Neural progenitor cell (in vitro differentiated cells): ENCODE measurements at regions not wholly inside any gene's neighbourhood (a gene's known extent, or its start where the extent isn't known, plus 50 kb on each side); places are given as distances from the start of the nearest gene placed in this dataset.

Experiments
- DNase-seq: peaks from one replicate; pipeline ENCODE4 v3.0.0-alpha.2; 2016; ENCODE audit warnings: low spot score
- H2AFZ ChIP-seq: fragments of 200-600 bp; sonication (generic); replicated peaks from 2 replicates; pipeline ENCODE4 v1.6.1; 2016; ENCODE audit warnings: antibody characterized with exemption
- H3F3A ChIP-seq: fragments of 200-600 bp; sonication (generic); 2 replicates; pipeline ENCODE4 v1.6.1; 2016; ENCODE audit warnings: antibody characterized with exemption, low read depth
- H3K27ac ChIP-seq: fragments of 200-600 bp; sonication (generic); 2 replicates; pipeline ENCODE4 v1.5.1; 2016; ENCODE audit warnings: mild to moderate bottlenecking
- H3K27me3 ChIP-seq: fragments of 200-600 bp; sonication (generic); 2 replicates; pipeline ENCODE4 v1.6.1; 2016; ENCODE audit warnings: mild to moderate bottlenecking, moderate library complexity
- H3K36me3 ChIP-seq: fragments of 200-600 bp; sonication (generic); 2 replicates; pipeline ENCODE4 v1.5.1; 2016
- H3K4me1 ChIP-seq: fragments of 200-600 bp; sonication (generic); 2 replicates; pipeline ENCODE4 v1.6.1; 2016; ENCODE audit warnings: mixed run types
- H3K4me2 ChIP-seq: fragments of 200-600 bp; sonication (generic); 2 replicates; pipeline ENCODE4 v1.6.1; 2016
- H3K4me3 ChIP-seq: fragments of 200-600 bp; sonication (generic); 2 replicates; pipeline ENCODE4 v1.5.1; 2016
- H3K79me2 ChIP-seq: fragments of 200-600 bp; sonication (generic); 2 replicates; pipeline ENCODE4 v1.6.1; 2016; ENCODE audit warnings: low read depth
- H3K9ac ChIP-seq: fragments of 200-600 bp; sonication (generic); 2 replicates; pipeline ENCODE4 v1.6.1; 2016
- H3K9me3 ChIP-seq: fragments of 200-600 bp; sonication (generic); 2 replicates; pipeline ENCODE4 v1.5.1; 2016; ENCODE audit warnings: low read depth
- H4K20me1 ChIP-seq: fragments of 200-600 bp; sonication (generic); 2 replicates; pipeline ENCODE4 v1.6.1; 2016; ENCODE audit warnings: low read depth
- H3K27ac Mint-ChIP-seq: 3 replicates; pipeline ENCODE4 v1.8.0; 2021; ENCODE audit warnings: mixed read lengths
- H3K27me3 Mint-ChIP-seq: 2 replicates; pipeline ENCODE4 v1.8.0; 2022; ENCODE audit warnings: low read depth, mild to moderate bottlenecking, inconsistent platforms, moderate library complexity, mixed read lengths; ENCODE audit not compliant: insufficient read depth
- H3K36me3 Mint-ChIP-seq: 3 replicates; pipeline ENCODE4 v1.8.0; 2021; ENCODE audit warnings: mixed read lengths
- H3K4me1 Mint-ChIP-seq: 3 replicates; pipeline ENCODE4 v1.8.0; 2021; ENCODE audit warnings: mixed read lengths
- H3K4me3 Mint-ChIP-seq: 3 replicates; pipeline ENCODE4 v1.8.0; 2021; ENCODE audit warnings: mild to moderate bottlenecking, moderate library complexity, mixed read lengths
- H3K9me3 Mint-ChIP-seq: 3 replicates; pipeline ENCODE4 v1.8.0; 2020; ENCODE audit warnings: mixed read lengths
- CTCF ChIP-seq: fragments of 200-600 bp; sonication (generic); IDR thresholded peaks from 2 replicates; pipeline ENCODE4 v1.5.1; 2017; ENCODE audit warnings: antibody characterized with exemption, mild to moderate bottlenecking
- EZH2 ChIP-seq: fragments of 200-600 bp; sonication (generic); IDR thresholded peaks from 2 replicates; pipeline ENCODE4 v1.6.1; 2017; ENCODE audit warnings: antibody characterized with exemption, mild to moderate bottlenecking, moderate library complexity
- EZH2phosphoT487 ChIP-seq: fragments of 200-600 bp; sonication (generic); IDR thresholded peaks from 2 replicates; pipeline ENCODE4 v1.6.1; 2017; ENCODE audit warnings: antibody characterized with exemption

DNA sequence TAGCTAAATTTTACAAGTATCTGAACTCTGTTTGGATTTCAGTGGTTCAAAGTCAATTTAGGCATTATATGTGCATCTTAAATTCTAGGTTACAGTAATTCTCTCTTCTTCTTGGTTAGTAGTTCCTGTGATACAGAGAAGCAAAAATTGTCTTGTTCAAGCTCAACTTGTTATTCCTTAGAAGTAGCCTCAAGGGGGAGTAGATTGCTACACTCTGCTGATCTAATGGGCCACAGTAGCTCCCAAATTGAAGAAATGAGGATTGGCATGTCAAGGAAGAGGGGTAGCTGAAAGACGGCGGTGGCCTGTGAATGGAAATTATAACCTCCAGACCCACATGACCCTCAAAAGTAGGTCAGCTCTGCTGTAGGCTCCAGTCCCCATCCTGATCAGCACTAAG lies 334.7 kb downstream of the HRH4 start:
- H3K9me3 ChIP-seq, result no peaks in the 10 kb centered on the region
- Mint-ChIP-seq H3K27me3 (peaks cover 3% of the 10 kb centered on the region), H3K9me3 (peaks cover 2% of the 10 kb centered on the region), H3K27ac (no peak overlapping the region), H3K36me3 (no peaks in the 10 kb centered on the region), H3K4me3 (no peak overlapping the region), H3K4me1 (peaks cover 38% of the 10 kb centered on the region)
- H3K79me2 ChIP-seq, result no peaks in the 10 kb centered on the region
- H3K9ac ChIP-seq, result no peak overlapping the region
- no peak for TF ChIP-seq EZH2phosphoT487
- no peak for TF ChIP-seq EZH2
- peak; percentile 9 for TF ChIP-seq CTCF
- no peaks in the 10 kb centered on the region for H4K20me1 ChIP-seq
- H3K4me3 ChIP-seq, result no peak overlapping the region
- no peaks in the 10 kb centered on the region for H3K36me3 ChIP-seq
- H3K27ac ChIP-seq, result no peak overlapping the region
- DNase-seq, result no peak
- H3K27me3 ChIP-seq, result no peaks in the 10 kb centered on the region
- no peak overlapping the region for H2AFZ ChIP-seq
- H3K4me2 ChIP-seq, result no peak overlapping the region
- peaks cover 28% of the 10 kb centered on the region for H3K4me1 ChIP-seq
- H3F3A ChIP-seq, result no peaks in the 10 kb centered on the region

DNA sequence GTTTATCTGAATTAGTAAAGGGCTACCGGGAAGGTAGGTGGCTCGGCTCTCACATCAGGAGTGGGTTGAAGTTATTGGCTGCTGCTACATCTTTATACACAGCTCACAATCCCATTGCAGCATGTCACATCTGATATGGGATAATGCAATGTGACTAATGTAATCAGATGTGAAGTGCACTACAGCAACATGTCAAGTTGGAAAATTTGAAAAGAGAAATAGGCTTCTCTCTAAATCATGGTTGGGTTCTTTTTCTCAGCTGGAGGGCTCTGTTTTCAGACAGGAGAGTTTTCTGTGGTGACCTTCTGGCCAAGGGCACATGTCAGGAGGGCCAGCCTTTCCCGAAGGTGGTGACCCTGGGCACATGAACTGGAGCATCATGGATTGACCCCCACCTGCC lies 337.5 kb downstream of the HRH4 start:
- Histone ChIP-seq H3K27ac (no peak overlapping the region), H3K36me3 (no peaks in the 10 kb centered on the region), H3K4me2 (no peak overlapping the region), H3K79me2 (no peaks in the 10 kb centered on the region), H3K4me1 (peaks cover 9% of the 10 kb centered on the region), H3K27me3 (no peaks in the 10 kb centered on the region), H3K4me3 (no peak overlapping the region), H3K9me3 (no peaks in the 10 kb centered on the region), H4K20me1 (no peaks in the 10 kb centered on the region), H3F3A (no peaks in the 10 kb centered on the region), H3K9ac (no peak overlapping the region), H2AFZ (no peak overlapping the region)
- no peak overlapping the region for H3K27ac Mint-ChIP-seq
- peaks cover 8% of the 10 kb centered on the region for H3K27me3 Mint-ChIP-seq
- no peak for TF ChIP-seq CTCF
- TF ChIP-seq EZH2phosphoT487, result no peak
- TF ChIP-seq EZH2, result no peak
- DNase-seq, result no peak
- H3K4me3 Mint-ChIP-seq, result no peak overlapping the region
- peaks cover 19% of the 10 kb centered on the region for H3K4me1 Mint-ChIP-seq
- peaks cover 4% of the 10 kb centered on the region for H3K36me3 Mint-ChIP-seq
- H3K9me3 Mint-ChIP-seq, result peaks cover 16% of the 10 kb centered on the region

GRCh38 chr18:24799176-24799575 lies 338.7 kb downstream of the HRH4 start:
- Histone ChIP-seq H3K79me2 (no peaks in the 10 kb centered on the region), H3K27ac (no peak overlapping the region), H3K4me3 (no peak overlapping the region), H3K9me3 (no peaks in the 10 kb centered on the region), H2AFZ (no peak overlapping the region), H3K9ac (no peak overlapping the region), H3K4me2 (no peak overlapping the region), H3K27me3 (no peaks in the 10 kb centered on the region), H3K36me3 (no peaks in the 10 kb centered on the region), H3K4me1 (peaks cover 9% of the 10 kb centered on the region), H3F3A (no peaks in the 10 kb centered on the region), H4K20me1 (no peaks in the 10 kb centered on the region)
- peak overlapping the region; percentile 20 for H3K4me3 Mint-ChIP-seq
- H3K36me3 Mint-ChIP-seq, result peaks cover 4% of the 10 kb centered on the region
- peak overlapping the region; percentile 70 for H3K27ac Mint-ChIP-seq
- H3K9me3 Mint-ChIP-seq, result peaks cover 17% of the 10 kb centered on the region
- TF ChIP-seq EZH2, result no peak
- no peak for TF ChIP-seq EZH2phosphoT487
- peak; percentile 46 for TF ChIP-seq CTCF
- peaks cover 19% of the 10 kb centered on the region for H3K4me1 Mint-ChIP-seq
- peak; percentile 37 for DNase-seq
- peaks cover 10% of the 10 kb centered on the region for H3K27me3 Mint-ChIP-seq
